GM12872 (cell line): ENCODE measurements at regions not wholly inside any gene's neighbourhood (a gene's known extent, or its start where the extent isn't known, plus 50 kb on each side); places are given as distances from the start of the nearest gene placed in this dataset.
A peak's percentile ranks its signal among the peaks of the same experiment; 100 is the strongest.

ENCODE experiments used
- CTCF ChIP-seq: IDR thresholded peaks from 3 replicates; pipeline ENCODE4 v1.5.1; 2011; ENCODE audit warnings: low read depth, mild to moderate bottlenecking, low read length, moderate library complexity; ENCODE audit not compliant: insufficient read depth

GRCh38 chr16:13858873-13859580 is 60.9 kb upstream of the ERCC4 start:
- TF ChIP-seq CTCF = no peak

GRCh38 chr16:13863075-13863765 is 56.7 kb upstream of the ERCC4 start:
- TF ChIP-seq CTCF = no peak

GRCh38 chr16:13864689-13865088 is 55.3 kb upstream of the ERCC4 start:
- TF ChIP-seq CTCF = no peak

- peak; percentile 89 for TF ChIP-seq CTCF
These were observed 53.9 kb upstream of the ERCC4 start for GRCh38 chr16:13866073-13866472.
